Neuronal stem cell (in vitro differentiated cells): ENCODE measurements at regions not wholly inside any gene's neighbourhood (a gene's known extent, or its start where the extent isn't known, plus 50 kb on each side); places are given as distances from the start of the nearest gene placed in this dataset.

Experiments
- DNase-seq: peaks from one replicate; pipeline ENCODE4 v3.0.0-alpha.2; 2013; ENCODE audit warnings: low spot score
- H2AFZ ChIP-seq: one replicate; pipeline ENCODE4 v1.6.1; 2013; ENCODE audit warnings: mild to moderate bottlenecking, low read length, inconsistent platforms
- H2AK5ac ChIP-seq: 2 replicates; pipeline ENCODE4 v1.6.1; 2013; ENCODE audit warnings: low read depth, mild to moderate bottlenecking, inconsistent platforms, low read length, moderate library complexity, mixed read lengths
- H2BK120ac ChIP-seq: 2 replicates; pipeline ENCODE4 v1.6.1; 2013; ENCODE audit warnings: low read depth, mild to moderate bottlenecking, inconsistent platforms, low read length, moderate library complexity, mixed read lengths
- H2BK12ac ChIP-seq: one replicate; pipeline ENCODE4 v1.6.1; 2013; ENCODE audit warnings: low read length, inconsistent platforms
- H2BK15ac ChIP-seq: 2 replicates; pipeline ENCODE4 v1.6.1; 2013; ENCODE audit warnings: mild to moderate bottlenecking, low read length, inconsistent platforms, mixed read lengths
- H2BK5ac ChIP-seq: one replicate; pipeline ENCODE4 v1.6.1; 2013; ENCODE audit warnings: inconsistent platforms, mild to moderate bottlenecking, low read length, moderate library complexity
- H3K14ac ChIP-seq: one replicate; pipeline ENCODE4 v1.6.1; 2013; ENCODE audit warnings: low read length, inconsistent platforms
- H3K18ac ChIP-seq: 2 replicates; pipeline ENCODE4 v1.6.1; 2013; ENCODE audit warnings: low read length, inconsistent platforms
- H3K23ac ChIP-seq: 2 replicates; pipeline ENCODE4 v1.6.1; 2013; ENCODE audit warnings: low read depth, mild to moderate bottlenecking, mixed read lengths, low read length, inconsistent platforms; ENCODE audit not compliant: poor library complexity
- H3K27ac ChIP-seq: replicated peaks from 3 replicates; pipeline ENCODE4 v1.5.1; 2013; ENCODE audit warnings: low read length, inconsistent platforms
- H3K27me3 ChIP-seq, 3 experiments: 2 replicates each; pipeline ENCODE4 v1.6.1; 2013; ENCODE audit warnings: low read length in 3 of 3, mild to moderate bottlenecking in 2 of 3, inconsistent platforms in 1 of 3, low read depth in 1 of 3, mixed read lengths in 1 of 3, moderate library complexity in 1 of 3; ENCODE audit not compliant: control insufficient read depth in 3 of 3, insufficient read depth in 3 of 3
- H3K36me3 ChIP-seq, 2 donors: replicated peaks in 1 of 2; 2 replicates each; pipeline ENCODE4 v1.6.1; 2013; ENCODE audit warnings: low read length in 2 of 2; ENCODE audit not compliant: control insufficient read depth in 2 of 2, insufficient read depth in 2 of 2
- H3K4ac ChIP-seq: 2 replicates; pipeline ENCODE4 v1.6.1; 2013; ENCODE audit warnings: inconsistent platforms, mild to moderate bottlenecking, low read length, moderate library complexity
- H3K4me1 ChIP-seq, 2 donors: 1 replicate in 1 of 2; 2 replicates in 1 of 2; pipeline ENCODE4 v1.6.1; 2013; ENCODE audit warnings: low read length in 2 of 2, low read depth in 1 of 2; ENCODE audit not compliant: control insufficient read depth in 2 of 2, insufficient read depth in 1 of 2
- H3K4me2 ChIP-seq: one replicate; pipeline ENCODE4 v1.6.1; 2013; ENCODE audit warnings: mild to moderate bottlenecking, low read length, inconsistent platforms; ENCODE audit not compliant: insufficient read depth, poor library complexity, severe bottlenecking
- H3K4me3 ChIP-seq, 2 donors: 2 replicates each; pipeline ENCODE4 v1.5.1; 2013; ENCODE audit warnings: low read length in 2 of 2, mild to moderate bottlenecking in 2 of 2, inconsistent platforms in 1 of 2, moderate library complexity in 1 of 2
- H3K79me1 ChIP-seq: one replicate; pipeline ENCODE4 v1.6.1; 2013; ENCODE audit warnings: low read depth, mild to moderate bottlenecking, inconsistent platforms, low read length, moderate library complexity
- H3K9ac ChIP-seq: one replicate; pipeline ENCODE4 v1.6.1; 2013; ENCODE audit warnings: mild to moderate bottlenecking, low read depth, low read length, inconsistent platforms; ENCODE audit not compliant: poor library complexity
- H3K9me3 ChIP-seq, 2 donors: replicated peaks in 1 of 2; 2 replicates each; pipeline versions ENCODE3 to v1.6.1; 2013; ENCODE audit warnings: low read length in 2 of 2, mild to moderate bottlenecking in 2 of 2, inconsistent platforms in 1 of 2, low read depth in 1 of 2, mixed read lengths in 1 of 2, moderate library complexity in 1 of 2; ENCODE audit not compliant: control insufficient read depth in 2 of 2, insufficient read depth in 1 of 2
- H4K8ac ChIP-seq: one replicate; pipeline ENCODE4 v1.6.1; 2013; ENCODE audit warnings: low read depth, mild to moderate bottlenecking, inconsistent platforms, low read length, moderate library complexity
- H4K91ac ChIP-seq: one replicate; pipeline ENCODE4 v1.6.1; 2013; ENCODE audit warnings: low read length, low read depth, mild to moderate bottlenecking, inconsistent platforms; ENCODE audit not compliant: poor library complexity
- WGBS, 2 donors: extraction: QIAGEN DNeasy Blood & Tissue Kit; methylation state at CpG; one replicate each; pipeline ENCODE4 v1.1.7; 2013; ENCODE audit warnings: missing lambda C conversion rate in 2 of 2, mixed read lengths in 1 of 2; ENCODE audit not compliant: insufficient read length in 2 of 2, insufficient replicate concordance in 1 of 2; ENCODE audit errors: extremely low coverage in 2 of 2; 5-methylcytosine and 5-hydroxymethylcytosine counted together

GRCh38 chr7:114783508-114783907 is 138.4 kb upstream of the MDFIC start:
- H3K4me3 ChIP-seq: no peak overlapping the region
- no peak overlapping the region for H4K8ac ChIP-seq
- no peak overlapping the region for H3K9ac ChIP-seq
- no peak overlapping the region for H3K4me2 ChIP-seq
- no peak overlapping the region for H2BK15ac ChIP-seq
- no peak overlapping the region for H3K27ac ChIP-seq
- H3K79me1 ChIP-seq: no peaks in the 10 kb centered on the region
- H2AK5ac ChIP-seq: no peak overlapping the region
- H3K18ac ChIP-seq: no peak overlapping the region
- H3K4me1 ChIP-seq: no peaks in the 10 kb centered on the region
- no peaks in the 10 kb centered on the region for H3K9me3 ChIP-seq
- no peaks in the 10 kb centered on the region for H3K27me3 ChIP-seq
- no peak overlapping the region for H2BK5ac ChIP-seq
- no peak overlapping the region for H3K14ac ChIP-seq
- DNase-seq: no peak
- H4K91ac ChIP-seq: no peak overlapping the region
- H2AFZ ChIP-seq: no peak overlapping the region
- H2BK120ac ChIP-seq: no peak overlapping the region
- H3K36me3 ChIP-seq: no peaks in the 10 kb centered on the region
- H2BK12ac ChIP-seq: no peak overlapping the region
- no CpG with 5 or more reads among the region's 4 CpGs for WGBS, 2 donors
- H3K23ac ChIP-seq: no peak overlapping the region
- H3K4ac ChIP-seq: no peak overlapping the region

GRCh38 chr7:114784177-114784576 is 137.7 kb upstream of the MDFIC start:
- no peak for DNase-seq
- Histone ChIP-seq H2AK5ac (no peak overlapping the region), H4K8ac (no peak overlapping the region), H3K36me3 (no peaks in the 10 kb centered on the region), H2BK15ac (no peak overlapping the region), H3K9me3 (no peaks in the 10 kb centered on the region), H3K14ac (no peak overlapping the region), H3K23ac (no peak overlapping the region), H3K79me1 (no peaks in the 10 kb centered on the region), H2AFZ (no peak overlapping the region), H3K9ac (no peak overlapping the region), H3K27ac (no peak overlapping the region), H2BK5ac (no peak overlapping the region), H2BK12ac (no peak overlapping the region), H2BK120ac (no peak overlapping the region), H3K27me3 (no peaks in the 10 kb centered on the region), H3K18ac (no peak overlapping the region), H3K4me2 (no peak overlapping the region), H3K4me1 (no peaks in the 10 kb centered on the region), H4K91ac (no peak overlapping the region), H3K4me3 (no peak overlapping the region), H3K4ac (no peak overlapping the region)
- no CpG with 5 or more reads among the region's 4 CpGs for WGBS, 2 donors

GRCh38 chr7:114784746-114785145 is 137.1 kb upstream of the MDFIC start:
- Histone ChIP-seq H4K91ac (no peak overlapping the region), H3K4ac (no peak overlapping the region), H3K36me3 (no peaks in the 10 kb centered on the region), H2AFZ (no peak overlapping the region), H3K18ac (no peak overlapping the region), H2AK5ac (no peak overlapping the region), H3K27ac (no peak overlapping the region), H2BK12ac (no peak overlapping the region), H3K9ac (no peak overlapping the region), H3K4me2 (no peak overlapping the region), H3K9me3 (no peaks in the 10 kb centered on the region), H2BK5ac (no peak overlapping the region), H3K4me1 (no peaks in the 10 kb centered on the region), H2BK15ac (no peak overlapping the region), H3K14ac (no peak overlapping the region), H3K79me1 (no peaks in the 10 kb centered on the region), H4K8ac (no peak overlapping the region), H3K4me3 (no peak overlapping the region), H3K27me3 (no peaks in the 10 kb centered on the region), H2BK120ac (no peak overlapping the region), H3K23ac (no peak overlapping the region)
- no peak for DNase-seq
- WGBS, 2 donors: no CpG with 5 or more reads among the region's 1 CpG

- H3K14ac ChIP-seq: no peak overlapping the region
- no peak overlapping the region for H3K4ac ChIP-seq
- no peaks in the 10 kb centered on the region for H3K79me1 ChIP-seq
- no peaks in the 10 kb centered on the region for H3K4me1 ChIP-seq
- no peak overlapping the region for H3K9ac ChIP-seq
- H2BK120ac ChIP-seq: no peak overlapping the region
- H2BK15ac ChIP-seq: no peak overlapping the region
- H2BK12ac ChIP-seq: no peak overlapping the region
- H2AK5ac ChIP-seq: no peak overlapping the region
- no peaks in the 10 kb centered on the region for H3K9me3 ChIP-seq
- H2BK5ac ChIP-seq: no peak overlapping the region
- no CpG with 5 or more reads among the region's 3 CpGs for WGBS, 2 donors
- H2AFZ ChIP-seq: no peak overlapping the region
- no peak overlapping the region for H4K8ac ChIP-seq
- no peak overlapping the region for H3K27ac ChIP-seq
- H4K91ac ChIP-seq: no peak overlapping the region
- no peaks in the 10 kb centered on the region for H3K36me3 ChIP-seq
- DNase-seq: no peak
- no peak overlapping the region for H3K18ac ChIP-seq
- no peak overlapping the region for H3K4me2 ChIP-seq
- H3K27me3 ChIP-seq: no peaks in the 10 kb centered on the region
- H3K23ac ChIP-seq: no peak overlapping the region
- H3K4me3 ChIP-seq: no peak overlapping the region
These were observed 136.4 kb upstream of the MDFIC start for GRCh38 chr7:114785496-114785895.
